Stimulated activated CD8-positive, alpha-beta memory T cell treated with anti-CD3 and anti-CD28 coated beads, Interleukin-15, amount 100 ng/mL, for 24 hours (primary cell): ENCODE measurements at regions not wholly inside any gene's neighbourhood (a gene's known extent, or its start where the extent isn't known, plus 50 kb on each side); places are given as distances from the start of the nearest gene placed in this dataset.

Source experiments
- DNase-seq: peaks from one replicate; pipeline ENCODE4 v3.0.0-alpha.2; 2020; ENCODE audit warnings: low read depth

DNA sequence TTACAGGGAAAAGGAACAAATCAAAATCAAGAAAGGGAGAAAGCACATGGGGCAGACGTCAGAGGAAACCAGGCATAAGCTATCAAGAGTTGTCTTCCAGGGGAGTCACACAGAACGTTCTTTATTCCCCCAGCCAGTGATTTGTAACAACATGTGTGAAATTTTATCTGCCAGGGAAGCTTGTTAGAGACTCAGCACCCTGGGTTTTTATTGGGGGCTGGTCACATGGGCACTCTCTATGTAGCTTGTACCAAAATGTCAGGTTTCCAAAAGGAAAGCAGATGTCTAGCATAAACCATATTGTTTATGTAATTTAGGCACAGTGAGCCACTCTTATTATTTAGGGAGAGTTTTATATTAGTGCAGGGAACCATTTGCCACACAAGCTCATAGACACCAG lies 440.4 kb upstream of the DCN start:
- no peak for DNase-seq

DNA sequence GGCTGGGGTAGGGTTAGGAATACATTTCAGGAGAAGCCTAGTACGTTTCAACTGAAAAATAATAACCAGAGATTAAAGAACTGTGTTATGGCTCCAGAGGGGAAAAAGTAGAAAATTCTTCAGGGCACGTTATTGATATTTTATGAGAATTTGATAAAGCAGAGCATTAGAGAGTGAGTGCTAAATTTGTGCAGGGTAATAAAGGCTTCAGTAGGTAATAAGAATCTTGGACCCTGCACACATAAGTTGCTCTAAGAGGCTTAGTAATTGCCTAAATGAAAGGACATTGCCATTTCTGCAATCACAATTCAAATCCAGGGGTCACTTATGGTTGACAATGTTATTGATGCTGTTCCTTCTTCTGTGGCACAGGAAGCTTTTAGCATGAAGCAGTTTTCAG lies 439.4 kb upstream of the DCN start:
- no peak for DNase-seq

DNA sequence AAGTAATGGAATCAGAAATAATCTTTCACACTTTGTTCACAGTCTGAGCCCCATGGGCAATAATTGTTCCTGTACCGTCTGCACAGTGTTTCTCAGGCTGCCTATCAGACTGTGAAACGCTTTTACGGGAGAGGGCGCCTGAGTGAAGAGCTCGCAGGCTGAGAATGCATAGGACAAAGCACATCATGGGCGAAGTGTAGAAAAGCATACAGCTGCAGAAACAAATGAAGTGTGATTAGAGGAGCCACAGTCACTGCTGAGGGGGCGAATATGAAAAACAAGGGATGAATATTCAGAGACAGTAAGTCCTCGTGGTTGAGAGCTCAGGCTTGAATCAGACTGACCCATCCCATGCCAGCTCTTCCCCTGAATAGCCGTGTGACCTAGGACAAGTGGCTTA lies 438.4 kb upstream of the DCN start:
- no peak for DNase-seq

DNA sequence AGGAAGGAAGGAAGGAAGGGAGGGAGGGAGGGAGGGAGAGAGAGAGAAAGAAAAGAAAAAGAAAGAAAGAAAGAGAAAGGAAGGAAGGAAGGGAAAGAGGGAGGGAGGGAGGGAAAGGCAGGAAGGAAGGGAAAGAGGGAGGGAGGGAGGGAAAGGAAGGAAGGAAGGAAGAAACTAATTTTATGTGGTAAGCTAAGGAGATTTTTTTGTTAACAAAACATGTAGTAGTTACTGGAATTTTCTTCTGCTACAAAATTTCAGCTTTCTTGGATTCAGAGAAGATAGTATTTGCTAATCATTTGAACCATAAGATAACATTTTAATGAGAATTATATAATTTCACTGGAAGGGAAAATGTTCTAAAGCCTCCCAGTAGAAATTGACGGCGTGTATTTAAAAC lies 437.8 kb upstream of the DCN start:
- DNase-seq = no peak

DNA sequence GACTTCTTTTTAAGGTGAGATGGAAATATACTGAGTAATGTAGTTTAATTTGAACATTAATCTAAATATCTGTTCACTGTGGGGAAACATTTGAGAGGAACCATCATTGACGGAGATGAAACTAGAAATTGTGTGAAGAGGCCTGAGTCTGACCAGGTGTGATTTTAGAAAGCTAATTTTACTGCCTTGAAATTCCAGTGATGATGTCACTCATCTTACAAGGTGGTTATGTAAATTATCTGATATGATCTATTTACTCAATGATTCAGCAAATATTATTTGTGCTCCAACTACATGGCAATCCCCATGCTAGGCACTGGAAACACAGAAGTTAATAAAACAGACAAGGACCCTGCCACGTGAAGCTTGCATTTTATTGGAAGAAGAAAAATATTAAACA lies 435.7 kb upstream of the DCN start:
- DNase-seq = no peak

DNA sequence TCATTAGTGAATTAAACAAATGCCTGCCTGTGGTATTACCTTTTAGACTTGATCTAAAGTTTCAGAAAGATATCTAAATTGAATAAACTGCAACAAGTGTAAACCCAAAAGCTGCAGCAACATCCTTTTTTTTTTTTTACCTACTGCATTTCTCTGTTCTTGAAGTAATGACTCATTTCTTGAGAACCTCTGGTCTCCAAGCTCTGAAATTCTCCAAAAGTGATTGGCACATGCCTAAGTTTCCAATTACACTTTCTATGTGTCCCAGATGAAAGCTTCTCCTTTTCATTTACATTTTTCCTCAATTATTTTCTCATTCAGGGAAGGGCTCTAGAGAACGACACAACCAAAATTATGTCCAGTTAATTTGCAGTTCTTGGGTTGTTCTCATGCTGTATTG lies 435.2 kb upstream of the DCN start:
- DNase-seq = no peak

DNA sequence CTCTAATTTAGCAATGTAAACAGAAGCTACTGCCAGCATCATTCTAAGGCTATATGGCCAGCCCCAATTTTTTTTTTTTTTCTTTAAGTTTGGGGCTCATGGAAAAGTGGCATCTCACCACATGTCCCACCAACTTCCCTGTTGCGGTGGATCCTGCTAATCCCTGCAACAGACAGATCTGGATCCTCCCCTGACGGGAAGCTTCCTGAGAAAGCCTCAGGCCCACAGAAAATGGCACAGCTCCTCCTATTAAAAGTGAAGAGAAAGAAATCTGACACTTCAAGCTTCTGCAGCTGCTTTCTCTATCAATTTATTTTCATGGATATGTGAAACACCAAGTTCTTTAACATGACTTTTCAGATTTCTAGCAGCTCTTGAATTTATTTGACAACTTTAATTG lies 433.8 kb upstream of the DCN start:
- no peak for DNase-seq

DNA sequence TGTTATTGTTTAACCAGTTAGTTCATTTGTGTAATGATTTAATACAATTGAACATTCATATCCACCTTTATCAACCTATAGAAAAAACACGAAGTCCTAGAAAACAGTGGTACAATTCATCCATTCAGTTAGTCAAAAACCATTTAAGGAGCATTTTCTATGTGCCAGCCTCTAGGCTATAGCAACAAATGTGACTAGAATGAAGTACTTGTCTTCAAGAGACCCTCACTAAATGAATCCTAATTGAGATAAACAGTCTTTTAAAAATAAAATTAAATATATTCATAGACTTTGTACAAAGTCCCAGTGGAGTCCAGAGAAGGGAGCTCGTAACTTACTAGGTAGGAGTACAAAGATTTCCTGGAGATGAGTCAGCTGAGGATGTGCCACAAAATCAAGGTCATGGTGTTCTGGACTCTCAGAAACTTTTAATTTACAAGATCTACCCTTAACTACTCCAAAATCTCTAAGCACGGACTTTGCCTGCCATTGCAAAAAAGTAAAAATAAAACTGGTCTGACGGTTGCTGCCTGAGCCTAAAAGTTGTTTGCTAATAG lies 430.7 kb upstream of the DCN start:
- no peak for DNase-seq

DNA sequence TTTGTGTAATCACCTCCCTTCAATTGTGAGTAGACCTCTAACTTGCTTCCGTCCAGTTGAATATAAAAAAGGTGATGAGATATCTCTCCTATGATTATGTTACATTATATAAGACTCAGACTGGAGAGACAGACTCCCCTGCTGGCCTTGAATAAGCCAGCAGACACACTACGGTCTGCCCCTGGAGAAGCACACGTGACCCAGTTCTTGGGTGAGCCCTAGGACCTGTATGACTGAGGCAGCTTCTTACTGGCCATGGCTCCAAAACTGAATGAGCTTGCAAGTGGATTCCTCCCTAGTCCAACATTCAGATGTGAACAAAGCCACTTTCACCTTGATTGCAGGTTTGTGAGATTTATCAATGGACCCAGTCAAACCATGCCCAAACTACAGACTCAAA lies 427.9 kb upstream of the DCN start:
- no peak for DNase-seq

DNA sequence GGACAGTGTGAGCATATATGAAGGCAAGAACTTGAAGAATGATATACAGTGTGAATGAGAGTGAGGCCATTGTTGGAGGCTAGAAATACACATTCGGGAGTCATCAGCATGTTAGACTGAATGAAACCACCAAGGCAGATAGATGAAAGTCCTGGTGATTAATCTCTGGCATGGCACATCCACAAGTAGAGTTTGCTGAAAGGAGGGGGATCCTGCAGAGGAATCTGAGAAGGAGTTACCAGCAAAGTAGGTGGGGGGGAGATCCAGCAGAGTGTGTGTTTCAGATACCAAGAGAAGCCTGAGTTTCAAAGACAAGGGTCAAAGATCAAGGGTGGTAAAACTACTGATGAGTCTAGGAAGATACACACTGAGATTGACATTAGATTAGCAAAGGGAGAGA lies 426.7 kb upstream of the DCN start:
- DNase-seq = no peak

DNA sequence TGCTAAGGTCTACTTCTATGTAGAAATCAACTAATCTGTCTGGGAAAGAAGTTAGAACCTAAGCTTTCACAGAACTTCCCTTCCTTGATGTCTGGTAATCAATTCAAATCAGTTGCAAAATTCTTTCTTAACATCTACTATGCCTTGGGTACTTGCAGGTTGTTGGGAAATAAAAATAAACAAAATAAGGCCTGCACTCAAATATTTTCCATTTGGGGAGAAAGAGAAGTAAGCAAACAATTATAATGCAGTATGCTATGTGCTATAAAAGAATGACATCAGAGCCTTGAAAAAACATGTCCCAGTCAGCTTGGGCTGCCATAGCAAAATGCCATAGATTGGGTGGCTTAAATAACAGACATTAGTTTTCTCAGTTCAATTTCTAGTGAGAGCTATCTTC lies 425.9 kb upstream of the DCN start:
- no peak for DNase-seq

DNA sequence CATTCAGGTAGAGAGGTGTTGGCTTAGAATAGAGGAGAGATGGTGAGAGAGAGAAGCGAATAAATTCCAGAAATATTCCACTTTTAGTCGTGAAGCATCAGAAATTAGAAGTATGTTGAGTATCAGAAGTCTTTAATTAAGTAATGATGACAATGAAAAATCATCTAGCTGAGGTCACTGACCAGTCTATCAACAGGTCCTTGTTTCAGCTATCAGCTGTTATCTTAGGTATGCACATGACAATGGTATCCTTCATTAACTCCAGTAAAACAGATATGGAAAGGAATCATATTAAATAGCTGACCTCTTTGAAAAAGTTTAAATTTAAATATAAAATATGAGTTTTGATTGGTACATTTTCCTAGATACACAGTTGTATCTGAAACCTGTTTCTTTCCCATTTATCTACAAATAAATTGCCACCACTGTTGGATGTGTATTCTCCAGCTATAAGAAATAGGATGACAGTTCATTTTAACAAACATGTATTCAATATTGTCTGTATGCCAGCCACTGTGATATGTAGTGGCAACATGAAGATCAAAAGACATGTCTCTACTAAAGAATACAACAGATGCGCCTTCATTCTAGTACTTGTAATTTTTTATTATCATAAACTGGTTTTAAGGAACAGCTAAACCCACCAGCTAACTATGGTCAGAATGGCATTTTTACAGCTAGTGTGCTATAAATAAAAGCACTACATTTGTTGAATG lies 424.2 kb upstream of the DCN start:
- DNase-seq = no peak

DNA sequence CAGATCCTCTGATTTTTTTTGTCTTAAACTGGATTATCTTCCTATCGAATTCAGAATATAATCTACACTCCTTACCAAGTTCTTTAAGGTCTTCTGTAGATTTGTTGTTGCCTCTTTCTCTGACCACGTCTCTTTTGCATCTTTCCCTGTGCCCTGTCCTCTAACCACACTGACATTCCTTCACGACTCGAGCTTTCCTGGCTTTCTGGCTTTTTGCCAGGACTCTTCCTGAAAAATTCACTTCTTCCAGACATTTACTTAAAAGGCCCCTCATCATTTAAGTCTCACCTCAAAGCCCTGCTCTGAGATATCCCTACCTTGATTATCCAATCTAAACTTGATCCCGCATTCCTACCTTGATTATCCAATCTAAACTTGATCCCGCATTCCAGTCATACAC lies 422.3 kb upstream of the DCN start:
- no peak for DNase-seq

DNA sequence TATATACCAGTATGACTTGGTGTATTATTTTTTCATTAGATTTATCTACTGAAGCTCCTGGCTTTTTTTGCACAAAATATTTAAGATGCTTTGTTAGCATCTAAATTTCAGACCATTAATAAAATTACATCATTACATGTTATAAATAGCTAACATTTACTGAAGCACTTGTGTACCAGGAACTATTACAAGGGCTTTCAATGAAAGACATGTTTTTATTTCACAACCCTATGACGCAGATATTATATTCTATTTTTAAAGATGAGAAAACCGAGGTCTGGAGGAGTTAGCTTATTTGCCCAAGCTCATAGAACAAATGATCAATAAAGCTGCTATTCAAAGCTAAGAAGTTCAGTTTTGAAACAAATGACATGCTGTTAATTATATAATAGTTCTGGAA lies 420.4 kb upstream of the DCN start:
- DNase-seq = no peak

DNA sequence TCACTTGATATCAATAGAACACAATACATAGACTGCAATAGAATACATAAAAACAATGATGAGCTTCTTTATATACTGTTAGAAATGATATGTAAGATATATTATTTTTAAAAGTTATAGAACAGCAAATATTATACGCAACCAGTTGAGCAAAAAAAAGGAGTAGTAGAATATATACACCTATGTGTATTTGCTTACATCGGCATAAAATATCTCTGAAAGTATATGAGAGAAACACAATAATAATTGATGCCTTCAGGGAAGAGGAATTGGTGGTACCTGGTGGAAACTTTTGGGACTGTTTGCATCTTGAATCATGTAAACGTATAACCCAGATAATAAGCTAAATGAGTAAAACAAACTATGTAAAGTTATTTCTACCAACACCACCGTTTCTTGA lies 418.4 kb upstream of the DCN start:
- DNase-seq = no peak

DNA sequence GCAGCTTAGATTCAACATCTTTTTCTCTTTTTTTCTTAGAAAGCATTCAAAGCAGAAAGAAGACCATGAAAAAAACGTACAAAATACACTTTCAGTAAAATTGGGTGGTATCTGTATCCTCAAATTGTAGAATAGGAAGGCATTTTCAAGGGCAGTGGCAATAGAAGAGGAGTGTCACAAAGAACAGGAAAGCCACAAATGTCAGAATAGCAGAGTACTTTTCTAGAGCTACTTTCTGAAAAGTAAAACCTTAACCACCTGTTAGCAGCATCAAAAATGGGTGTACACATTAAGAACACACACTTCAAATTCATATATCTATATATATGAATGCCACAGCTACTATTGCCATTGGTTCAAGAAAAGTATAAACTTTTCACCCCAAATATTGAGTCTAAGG lies 412.1 kb upstream of the DCN start:
- no peak for DNase-seq

DNA sequence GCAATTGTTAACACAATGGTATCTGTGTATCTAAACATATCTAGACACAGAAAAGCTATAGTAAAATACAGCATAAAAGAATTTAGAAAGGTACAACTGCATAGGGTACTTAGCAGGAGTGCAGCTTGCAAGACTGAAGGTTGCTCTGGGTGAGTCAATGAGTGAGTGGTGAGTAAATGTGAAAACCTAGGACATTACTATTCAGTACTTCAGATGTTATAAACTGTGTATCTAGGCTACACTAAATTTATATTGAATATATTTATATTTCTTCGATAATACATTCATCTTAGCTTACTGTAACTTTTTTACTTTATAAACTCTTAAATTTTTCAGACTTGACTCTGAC lies 409.0 kb upstream of the DCN start:
- no peak for DNase-seq

DNA sequence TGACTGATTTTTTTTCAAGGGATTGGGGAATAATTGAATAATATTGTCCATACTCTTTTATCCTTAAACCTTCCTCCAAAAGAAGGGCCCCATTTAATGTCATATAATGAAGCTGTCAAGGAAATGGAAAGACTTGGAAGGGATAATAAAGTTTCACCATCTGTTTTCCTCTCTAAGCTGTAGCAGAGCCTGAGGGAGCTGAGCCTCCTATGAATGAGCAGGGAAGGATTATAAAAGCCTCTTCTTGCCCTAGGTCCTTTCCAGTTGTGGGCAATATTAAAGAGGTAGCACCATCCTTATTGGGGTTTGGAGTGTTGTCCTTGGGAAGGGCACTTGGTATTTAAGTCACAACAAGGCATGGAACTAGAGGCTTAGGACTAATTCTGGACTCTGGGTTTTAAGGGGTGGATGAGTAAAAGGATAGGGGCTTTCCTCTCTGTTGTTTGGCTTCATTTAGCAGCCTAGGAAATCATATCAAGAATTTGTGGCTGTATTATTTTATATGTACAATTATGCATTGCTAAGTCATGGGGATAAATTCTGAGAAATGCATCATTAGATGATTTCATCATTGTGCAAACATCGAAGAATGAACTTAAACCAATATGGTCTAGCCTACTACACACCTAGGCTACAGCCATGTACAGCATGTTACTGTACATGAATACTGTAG lies 408.5 kb upstream of the DCN start:
- DNase-seq = no peak

DNA sequence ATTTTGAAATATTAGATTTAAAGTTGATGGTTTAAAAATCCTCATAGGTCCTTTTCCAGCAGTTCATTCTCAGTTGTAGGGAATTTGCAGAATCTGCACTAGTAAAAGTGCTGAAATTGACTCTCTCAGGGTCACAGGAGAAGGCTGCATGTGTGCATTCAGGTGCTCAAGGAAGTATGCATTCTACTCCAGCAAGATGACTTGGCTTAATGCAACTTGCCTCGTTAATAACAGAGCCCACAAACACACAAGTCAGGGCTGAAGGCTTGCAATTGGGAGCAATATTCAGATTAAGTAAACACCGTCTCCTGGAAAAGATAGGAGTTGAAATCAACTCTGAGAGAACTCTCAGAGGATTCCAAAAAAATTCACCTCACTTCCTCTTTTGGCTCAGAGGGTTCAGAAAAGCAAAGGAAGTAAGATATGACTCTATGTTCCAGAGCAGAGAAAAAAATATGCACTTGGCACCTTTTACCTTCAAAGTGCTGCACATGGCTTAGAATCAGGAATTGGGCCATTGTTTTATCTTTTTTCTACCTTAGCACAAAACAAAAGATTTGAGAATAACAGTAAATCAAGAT lies 406.3 kb upstream of the DCN start:
- DNase-seq = no peak

DNA sequence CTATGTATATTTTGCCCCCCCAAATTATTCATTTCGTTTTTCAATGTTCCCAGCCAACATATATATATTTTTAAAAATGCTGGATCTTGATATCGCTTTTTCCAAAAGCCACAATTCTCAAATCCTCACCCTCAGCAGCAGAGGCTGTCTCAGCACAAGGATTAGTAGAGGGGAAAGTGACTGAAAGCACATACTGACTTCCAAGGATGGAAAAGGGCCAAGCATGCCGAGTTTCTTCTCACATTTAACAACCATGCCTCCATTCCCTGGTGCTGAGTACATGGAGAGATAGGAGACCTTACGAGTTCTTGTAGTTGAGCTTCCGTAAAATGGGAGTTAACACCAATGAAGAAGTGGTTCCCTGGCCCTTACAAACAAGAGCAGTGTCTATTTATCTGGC lies 403.4 kb upstream of the DCN start:
- no peak for DNase-seq

DNA sequence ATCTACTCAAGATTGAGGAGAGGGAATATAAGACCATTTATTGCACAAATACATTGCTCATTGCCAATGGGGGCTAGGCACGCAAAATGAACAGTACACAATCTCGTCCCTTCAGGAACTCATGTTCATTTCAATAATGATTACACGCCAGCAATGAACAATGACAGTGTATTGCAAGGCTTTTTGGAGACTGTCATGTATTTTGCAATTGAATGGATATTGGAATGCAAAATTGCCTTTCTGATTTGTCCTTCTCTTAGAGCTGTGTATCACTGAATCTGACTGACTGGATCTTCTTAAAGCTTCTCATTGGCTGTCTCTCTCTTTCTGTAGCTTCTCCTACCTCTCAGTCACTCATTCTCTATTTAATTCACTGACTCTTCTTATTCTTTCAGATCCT lies 400.2 kb upstream of the DCN start:
- no peak for DNase-seq

DNA sequence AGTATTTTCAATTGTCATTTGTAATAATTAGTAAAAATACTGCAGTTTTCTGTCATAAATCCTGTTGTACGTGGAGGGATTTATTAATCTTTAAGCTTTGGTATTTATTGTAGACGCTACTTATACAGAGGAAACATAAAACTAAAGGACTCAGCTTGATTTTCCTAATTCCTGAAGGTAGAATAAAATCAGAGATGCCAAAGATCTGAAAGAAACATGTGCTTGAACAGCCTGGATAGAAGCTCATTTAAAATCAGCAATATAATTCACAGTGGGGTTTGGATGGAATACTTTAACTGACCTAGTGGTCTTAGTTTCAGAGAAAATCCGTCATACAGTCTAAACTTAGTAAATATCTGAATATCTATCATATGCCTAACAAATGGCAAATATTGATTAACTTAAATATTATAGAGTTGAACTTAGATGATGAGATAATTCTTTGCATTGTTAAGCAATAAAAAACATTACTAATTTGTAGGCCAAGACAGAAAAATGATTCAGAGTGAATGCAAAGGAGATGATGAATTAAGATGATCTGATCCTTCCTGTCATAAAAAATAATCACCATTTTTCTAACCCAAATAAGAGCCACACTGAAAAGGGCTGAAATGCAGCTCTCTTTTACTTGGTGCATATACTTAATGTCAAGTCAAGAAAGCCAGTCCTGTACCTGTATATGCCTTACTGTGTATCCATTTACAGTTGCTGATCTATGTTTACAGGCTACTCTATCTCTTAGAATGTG lies 397.1 kb upstream of the DCN start:
- no peak for DNase-seq
